Ascending aorta (tissue), 2 donors: ENCODE measurements at regions not wholly inside any gene's neighbourhood (a gene's known extent, or its start where the extent isn't known, plus 50 kb on each side); places are given as distances from the start of the nearest gene placed in this dataset.

Experiments
- DNase-seq, 2 donors: peaks; one replicate each; pipeline ENCODE4 v3.0.0-alpha.2; 2019; ENCODE audit warnings: low spot score in 2 of 2
- H3K27ac ChIP-seq, 2 donors: fragments of 200-600 bp; sonication (generic); one replicate each; pipeline ENCODE4 v1.5.1; 2016 to 2017; ENCODE audit warnings: mild to moderate bottlenecking in 1 of 2
- H3K27me3 ChIP-seq: fragments of 200-600 bp; sonication (generic); one replicate; pipeline ENCODE4 v1.5.1; 2017
- H3K36me3 ChIP-seq, 2 donors: fragments of 200-600 bp; sonication (generic); one replicate each; pipeline ENCODE4 v1.5.1; 2016
- H3K4me1 ChIP-seq, 2 donors: fragments of 200-600 bp; sonication (generic); one replicate each; pipeline ENCODE4 v1.5.1; 2016 to 2017; ENCODE audit warnings: mild to moderate bottlenecking in 1 of 2
- H3K4me3 ChIP-seq, 2 donors: fragments of 200-600 bp; sonication (generic); one replicate each; pipeline ENCODE4 v1.5.1; 2016 to 2017; ENCODE audit warnings: mild to moderate bottlenecking in 1 of 2
- H3K9me3 ChIP-seq, 2 donors: fragments of 200-600 bp; sonication (generic); one replicate each; pipeline ENCODE4 v1.5.1; 2016
- CTCF ChIP-seq, 3 experiments: fragments of 200-600 bp in 2 of 3; fragments of 450-650 bp in 1 of 3; sonication (generic) in 2 of 3; IDR thresholded peaks; one replicate each; pipeline ENCODE4 v1.5.1; 2016 to 2019; ENCODE audit warnings: antibody characterized with exemption in 3 of 3, mild to moderate bottlenecking in 1 of 3, moderate library complexity in 1 of 3
- intact Hi-C: fragments of 100-400 bp; cut with DNase I; formaldehyde crosslinking; loops from one replicate; pipeline ENCODE4 v1.15.1; 2023

GRCh38 chr15:95857758-95858157 is 472.7 kb upstream of the NR2F2 start:
- Histone ChIP-seq H3K27ac (no peak overlapping the region), H3K27me3 (no peaks in the 10 kb centered on the region), H3K4me3 (no peak overlapping the region), H3K36me3 (no peaks in the 10 kb centered on the region), H3K4me1 (no peaks in the 10 kb centered on the region), H3K9me3 (no peaks in the 10 kb centered on the region)
- intact Hi-C loops: loop anchor here (10.0 kb wide), 1 partner anchor 443 kb away; no protein-coding TSS in a partner anchor
- no peak for DNase-seq
- TF ChIP-seq CTCF (IDR thresholded peaks at IDR 0.05): no peak

GRCh38 chr15:95860406-95860805 is 470.1 kb upstream of the NR2F2 start:
- intact Hi-C loops: no loop called here
- H3K9me3 ChIP-seq: no peaks in the 10 kb centered on the region
- H3K4me3 ChIP-seq: no peak overlapping the region
- H3K36me3 ChIP-seq: no peaks in the 10 kb centered on the region
- no peak for DNase-seq
- no peak for TF ChIP-seq CTCF (IDR thresholded peaks at IDR 0.05)
- H3K27me3 ChIP-seq: no peaks in the 10 kb centered on the region
- H3K4me1 ChIP-seq: no peaks in the 10 kb centered on the region
- no peak overlapping the region for H3K27ac ChIP-seq

GRCh38 chr15:95864467-95864886 is 466.0 kb upstream of the NR2F2 start:
- intact Hi-C loops: no loop called here
- H3K4me3 ChIP-seq: no peak overlapping the region
- no peaks in the 10 kb centered on the region for H3K36me3 ChIP-seq
- TF ChIP-seq CTCF (IDR thresholded peaks at IDR 0.05): no peak
- no peaks in the 10 kb centered on the region for H3K27me3 ChIP-seq
- H3K9me3 ChIP-seq: no peaks in the 10 kb centered on the region
- DNase-seq: no peak
- no peaks in the 10 kb centered on the region for H3K4me1 ChIP-seq
- H3K27ac ChIP-seq: no peak overlapping the region

- Histone ChIP-seq H3K9me3 (no peaks in the 10 kb centered on the region), H3K27ac (no peak overlapping the region), H3K27me3 (no peaks in the 10 kb centered on the region), H3K4me3 (no peak overlapping the region), H3K4me1 (no peaks in the 10 kb centered on the region), H3K36me3 (no peaks in the 10 kb centered on the region)
- intact Hi-C loops: no loop called here
- TF ChIP-seq CTCF (IDR thresholded peaks at IDR 0.05): no peak
- DNase-seq: no peak
These were observed 465.2 kb upstream of the NR2F2 start for GRCh38 chr15:95865330-95865739.

- no peak for DNase-seq
- intact Hi-C loops: no loop called here
- Histone ChIP-seq H3K4me3 (no peak overlapping the region), H3K27me3 (no peaks in the 10 kb centered on the region), H3K9me3 (no peaks in the 10 kb centered on the region), H3K4me1 (no peaks in the 10 kb centered on the region), H3K27ac (no peak overlapping the region), H3K36me3 (no peaks in the 10 kb centered on the region)
- TF ChIP-seq CTCF (IDR thresholded peaks at IDR 0.05): no peak
These were observed 463.6 kb upstream of the NR2F2 start for GRCh38 chr15:95866711-95867440.
